GM18508 (cell line): ENCODE measurements at regions not wholly inside any gene's neighbourhood (a gene's known extent, or its start where the extent isn't known, plus 50 kb on each side); places are given as distances from the start of the nearest gene placed in this dataset.

ENCODE experiments used
- ATAC-seq: cut with Tn5 transposase; IDR thresholded peaks from one replicate; pipeline ENCODE4 v1.9.1; 2021; ENCODE audit warnings: moderate number of reproducible peaks; ENCODE audit not compliant: insufficient read depth, unreplicated experiment

GRCh38 chrX:149185087-149185486 is 320.0 kb downstream of the IDS start:
- ATAC-seq = no peak

DNA sequence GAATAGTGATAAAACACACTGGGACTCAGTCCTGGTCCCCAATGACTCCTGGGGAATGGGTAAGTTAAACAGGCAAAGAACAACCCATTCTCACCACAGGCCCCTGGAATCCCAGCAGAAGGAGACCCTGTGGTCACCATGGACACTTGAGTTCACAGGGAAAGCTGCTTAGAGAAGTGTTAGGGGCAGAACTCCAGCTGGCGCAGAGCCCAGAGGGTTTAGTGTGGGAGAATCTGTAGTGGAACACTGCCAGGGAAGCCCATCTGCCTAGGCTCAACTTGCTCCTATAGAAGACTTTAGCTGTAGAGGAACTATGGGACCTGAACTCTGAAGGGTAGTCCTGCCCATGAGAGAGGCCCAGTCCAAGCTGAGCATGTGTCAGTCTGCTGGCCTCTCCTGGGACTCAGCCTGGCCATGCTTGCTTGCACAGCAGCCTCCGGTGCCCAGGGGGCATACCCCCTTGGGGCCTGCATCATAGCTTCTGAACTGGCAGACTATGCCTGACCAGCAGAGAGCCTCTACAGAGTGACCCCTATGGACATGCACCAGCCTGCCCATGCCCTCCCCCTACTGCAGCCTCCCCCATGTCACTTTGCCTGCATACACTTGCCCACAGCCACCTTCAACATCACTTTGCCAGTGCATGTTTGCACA is 343.5 kb downstream of the IDS start:
- ATAC-seq = no peak

DNA sequence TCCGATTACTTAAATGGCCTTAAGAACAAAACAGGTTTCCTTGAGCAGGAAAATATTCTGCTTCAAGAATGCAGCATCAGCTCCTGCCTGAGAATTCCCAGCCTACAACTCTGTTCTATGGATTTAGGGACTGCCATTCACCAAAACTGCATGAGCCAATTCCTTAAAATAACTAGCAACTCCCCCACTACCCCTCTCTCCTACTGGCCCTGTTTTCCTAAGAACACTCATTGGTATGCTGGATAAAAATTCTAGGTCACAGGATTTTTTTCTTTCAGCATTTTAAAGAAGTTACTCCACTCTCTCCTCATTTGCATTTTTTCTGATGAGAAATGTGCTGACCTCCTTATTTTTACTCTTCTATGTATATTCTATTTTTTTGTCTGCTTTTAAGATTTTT is 347.1 kb downstream of the IDS start:
- no peak for ATAC-seq

GRCh38 chrX:149152941-149153340 is 352.2 kb downstream of the IDS start:
- ATAC-seq = no peak

GRCh38 chrX:149151805-149152757 is 353.0 kb downstream of the IDS start:
- no peak for ATAC-seq

DNA sequence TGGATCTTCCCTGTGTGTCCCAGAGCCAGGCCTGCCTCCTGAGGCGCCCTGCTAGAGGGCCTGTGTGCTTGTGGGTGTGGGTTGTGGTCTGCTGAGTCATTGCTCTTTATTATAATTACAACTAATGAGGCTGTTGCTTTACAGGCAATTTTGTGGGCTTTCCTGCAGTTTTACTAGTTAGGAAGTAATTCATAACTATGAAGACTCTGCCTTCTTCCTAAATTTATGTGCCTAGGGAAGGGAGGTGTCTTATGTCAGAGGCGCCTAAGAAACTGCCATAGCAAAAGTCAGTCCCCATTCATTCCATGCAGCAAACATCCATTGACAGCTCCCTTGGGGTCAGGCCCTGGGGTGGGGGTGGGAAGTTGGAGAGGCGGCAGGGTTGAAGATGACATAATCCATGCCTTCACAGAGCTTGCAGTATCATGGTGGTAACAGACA is 359.2 kb downstream of the IDS start:
- no peak for ATAC-seq

- no peak for ATAC-seq
Observed at GRCh38 chrX:149131774-149132173, 373.3 kb downstream of the IDS start.

DNA sequence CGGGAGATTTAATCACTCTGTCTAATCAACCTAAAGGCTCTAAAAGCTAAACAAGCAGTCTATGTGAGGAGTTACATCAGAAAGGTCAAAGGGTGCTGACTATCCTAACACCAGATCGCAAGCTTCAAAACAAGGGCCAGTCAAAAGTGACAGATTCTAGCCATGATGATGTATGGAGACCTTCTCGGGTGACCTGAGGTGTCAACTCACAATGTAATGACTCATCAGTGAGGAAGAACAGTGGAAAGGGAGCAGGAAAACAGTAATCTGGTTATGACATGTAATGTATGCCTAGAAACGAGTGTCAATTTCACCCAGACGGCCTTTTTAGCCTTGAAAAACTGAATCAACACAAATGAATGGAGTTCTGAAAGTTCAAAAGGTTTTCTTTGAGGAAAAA is 375.3 kb downstream of the IDS start:
- no peak for ATAC-seq

DNA sequence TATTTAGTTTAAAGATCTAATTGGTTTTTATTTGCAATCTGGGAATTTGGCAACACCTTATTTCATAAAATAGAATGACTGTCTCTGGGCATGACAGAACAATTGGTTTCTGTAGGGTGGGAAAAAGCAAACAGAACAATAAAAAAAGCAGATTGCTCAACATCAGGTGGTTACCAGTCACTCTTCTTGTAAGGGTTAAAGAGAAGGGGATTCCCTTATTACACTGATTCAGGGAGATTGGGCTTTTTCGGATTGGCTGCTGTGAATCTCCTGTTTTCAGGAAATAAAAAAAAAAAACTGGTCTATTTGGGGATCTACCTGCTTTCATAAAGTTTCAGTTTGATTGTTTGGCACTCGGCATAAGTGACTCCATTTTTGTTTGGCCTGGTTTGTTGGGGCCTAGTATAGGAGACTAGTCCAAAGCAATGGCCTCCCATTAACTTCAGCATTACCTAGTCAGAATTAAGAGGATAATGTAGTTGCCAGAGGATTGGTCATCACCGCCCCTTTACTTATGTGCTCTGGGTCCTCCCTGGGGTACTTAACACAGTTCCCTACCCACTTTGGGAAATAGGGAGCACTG is 380.5 kb downstream of the IDS start:
- ATAC-seq = no peak

- ATAC-seq = no peak
Observed at GRCh38 chrX:149121206-149121920, 383.7 kb downstream of the IDS start.

GRCh38 chrX:149120459-149120858 is 384.6 kb downstream of the IDS start:
- ATAC-seq = no peak

DNA sequence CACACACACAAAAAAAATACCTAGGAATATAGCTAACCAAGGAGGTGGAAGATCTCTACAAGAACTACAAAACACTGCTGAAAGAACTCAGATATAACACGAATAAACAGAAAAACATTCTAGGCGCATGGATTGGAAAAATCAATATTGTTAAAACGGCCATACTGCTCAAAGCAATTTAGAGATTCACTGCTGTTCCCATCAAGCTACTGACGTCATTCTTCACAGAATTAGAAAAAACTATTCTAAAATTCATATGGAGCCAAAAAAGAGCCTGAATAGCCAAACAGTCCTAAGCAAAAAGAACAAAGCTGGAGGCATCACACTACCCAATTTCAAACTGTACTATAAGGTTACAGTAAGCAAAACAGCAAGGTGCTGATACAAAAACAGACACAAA is 390.2 kb downstream of the IDS start:
- no peak for ATAC-seq

DNA sequence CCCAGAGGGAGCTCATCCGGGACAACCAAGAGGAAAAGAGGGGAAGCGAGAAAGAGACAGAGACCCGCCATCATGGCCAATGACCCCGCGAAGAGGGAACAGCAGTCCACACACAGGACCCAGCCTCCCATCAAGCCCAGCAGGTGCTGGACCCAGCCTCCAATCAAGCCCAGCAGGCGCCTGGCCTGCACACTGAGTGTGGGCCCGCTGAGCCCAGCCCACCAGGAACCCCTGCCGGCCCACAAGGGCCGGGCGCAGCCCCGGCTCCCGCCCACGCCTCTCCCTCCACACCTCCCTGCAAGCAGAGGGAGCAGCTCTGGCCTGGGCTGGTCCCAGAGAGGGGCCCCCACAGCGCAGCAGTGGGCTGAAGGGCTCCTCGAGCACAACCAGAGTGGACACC is 391.1 kb downstream of the IDS start:
- no peak for ATAC-seq

GRCh38 chrX:149097786-149098185 is 407.3 kb downstream of the IDS start:
- no peak for ATAC-seq

DNA sequence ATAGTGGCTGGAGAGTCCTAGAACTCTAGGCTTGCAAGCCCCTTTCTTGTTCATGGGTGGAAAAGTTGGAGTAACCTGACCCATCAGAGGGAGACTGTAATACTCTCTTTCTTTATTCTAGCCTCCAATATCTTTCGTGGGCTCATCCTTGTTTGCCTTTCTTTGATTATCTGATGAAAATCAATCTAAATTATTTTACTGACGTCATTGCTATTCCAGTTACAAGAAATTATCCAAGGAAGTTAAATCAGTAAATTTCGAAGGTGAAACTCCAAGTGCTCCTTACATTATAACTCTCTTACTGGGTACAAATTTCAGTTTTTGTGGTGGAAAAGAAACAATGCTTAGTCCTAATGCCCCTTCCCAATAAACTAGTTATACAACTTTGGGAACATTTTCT is 412.9 kb downstream of the IDS start:
- ATAC-seq = no peak

- no peak for ATAC-seq
Observed at GRCh38 chrX:149079805-149080406, 425.2 kb downstream of the IDS start.

DNA sequence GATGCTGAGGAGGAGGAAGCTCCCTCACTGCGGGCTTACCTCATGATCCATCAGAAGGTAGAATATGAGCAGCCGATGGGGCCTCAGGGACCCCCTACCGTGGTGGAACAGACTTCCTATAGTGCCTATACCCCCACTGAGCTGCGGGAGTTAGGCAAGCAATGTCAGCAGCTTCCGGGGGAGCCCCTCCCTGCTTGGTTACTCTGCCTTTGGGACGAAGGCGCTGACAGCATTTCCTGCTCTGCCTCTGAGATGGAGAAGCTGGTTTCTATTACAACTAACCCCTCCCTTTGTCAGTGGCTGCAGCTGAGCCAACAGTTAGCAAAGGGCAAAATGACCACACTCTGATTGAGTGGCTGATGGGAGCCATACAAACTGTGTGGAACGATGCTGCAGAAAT is 430.7 kb downstream of the IDS start:
- ATAC-seq = no peak

GRCh38 chrX:149073479-149073878 is 431.6 kb downstream of the IDS start:
- ATAC-seq = no peak

DNA sequence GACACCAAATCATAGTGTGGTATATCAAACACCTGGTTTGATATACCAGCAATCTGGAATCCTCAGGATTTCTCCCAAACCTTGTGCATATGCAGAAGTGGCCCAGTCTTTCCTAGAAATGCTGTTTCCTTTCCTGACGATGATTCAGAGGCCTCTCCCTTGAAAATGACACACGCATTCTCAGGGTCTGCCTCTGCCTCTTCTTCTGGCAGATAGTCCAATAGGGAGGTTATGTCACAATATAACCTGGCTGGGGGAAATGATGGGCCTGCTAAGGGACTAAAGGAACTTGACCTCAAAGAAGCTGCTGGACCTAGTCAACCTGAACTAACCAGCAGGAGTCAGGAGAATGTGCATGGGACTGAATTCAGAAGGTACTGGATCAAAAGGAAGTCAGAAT is 435.2 kb downstream of the IDS start:
- no peak for ATAC-seq

DNA sequence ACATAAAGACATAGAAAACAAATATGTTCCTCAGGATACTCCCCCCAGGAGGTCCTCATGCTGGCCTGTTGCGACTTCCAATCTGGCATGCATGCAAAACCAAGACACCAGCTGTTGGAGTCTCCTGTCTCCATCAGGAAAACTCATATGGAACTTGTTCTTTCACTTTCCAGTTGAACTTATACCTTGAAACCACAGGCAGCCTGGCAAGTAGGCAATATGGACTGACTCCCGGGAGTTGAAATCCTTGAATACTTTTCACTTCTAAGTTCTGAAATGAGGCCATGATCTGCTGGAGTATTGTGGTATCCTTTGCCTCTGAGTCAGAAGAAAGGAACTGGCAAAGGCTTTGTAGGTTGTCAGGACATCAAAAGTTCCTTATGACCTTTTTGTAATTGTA is 444.2 kb downstream of the IDS start:
- no peak for ATAC-seq
